H9 (cell line): ENCODE measurements at regions not wholly inside any gene's neighbourhood (a gene's known extent, or its start where the extent isn't known, plus 50 kb on each side); places are given as distances from the start of the nearest gene placed in this dataset.

ENCODE experiments used
- DNase-seq: peaks from one replicate; pipeline ENCODE4 v3.0.0-alpha.2; 2017
- H2AFZ ChIP-seq: one replicate; pipeline ENCODE4 v1.6.1; 2013; ENCODE audit warnings: mild to moderate bottlenecking, low read length, control low read depth, moderate library complexity
- H2AK5ac ChIP-seq: 2 replicates; pipeline ENCODE4 v1.6.1; 2013; ENCODE audit warnings: low read length, control low read depth, mixed read lengths; ENCODE audit not compliant: insufficient read length
- H2BK120ac ChIP-seq: one replicate; pipeline ENCODE4 v1.6.1; 2013; ENCODE audit warnings: low read depth, mild to moderate bottlenecking, low read length, control low read depth, inconsistent platforms; ENCODE audit not compliant: poor library complexity, severe bottlenecking
- H2BK12ac ChIP-seq: 2 replicates; pipeline ENCODE4 v1.6.1; 2013; ENCODE audit warnings: low read length, control low read depth, mixed read lengths, low read depth; ENCODE audit not compliant: insufficient read length
- H2BK15ac ChIP-seq: 2 replicates; pipeline ENCODE4 v1.6.1; 2013; ENCODE audit warnings: low read depth, low read length, control low read depth
- H2BK20ac ChIP-seq: one replicate; pipeline ENCODE4 v1.6.1; 2013; ENCODE audit warnings: low read depth, mild to moderate bottlenecking, low read length, control low read depth, inconsistent platforms; ENCODE audit not compliant: poor library complexity, severe bottlenecking
- H2BK5ac ChIP-seq: 2 replicates; pipeline ENCODE4 v1.6.1; 2013; ENCODE audit warnings: low read length, control low read depth, mixed read lengths; ENCODE audit not compliant: insufficient read length
- H3K14ac ChIP-seq: 2 replicates; pipeline ENCODE4 v1.6.1; 2013; ENCODE audit warnings: low read length, control low read depth; ENCODE audit not compliant: insufficient read depth
- H3K18ac ChIP-seq: 2 replicates; pipeline ENCODE4 v1.6.1; 2013; ENCODE audit warnings: low read depth, mild to moderate bottlenecking, mixed read lengths, low read length, control low read depth; ENCODE audit not compliant: insufficient read length
- H3K23ac ChIP-seq: 2 replicates; pipeline ENCODE4 v1.6.1; 2013; ENCODE audit warnings: low read length, control low read depth, mixed read lengths, low read depth; ENCODE audit not compliant: insufficient read length
- H3K23me2 ChIP-seq: 2 replicates; pipeline ENCODE4 v1.6.1; 2013; ENCODE audit warnings: low read depth, mild to moderate bottlenecking, mixed read lengths, low read length, control low read depth; ENCODE audit not compliant: insufficient read length, poor library complexity, severe bottlenecking
- H3K27ac ChIP-seq: 2 replicates; pipeline ENCODE4 v1.5.1; 2013; ENCODE audit warnings: low read length, control low read depth, mixed read lengths, low read depth; ENCODE audit not compliant: insufficient read length
- H3K27me3 ChIP-seq: 2 replicates; pipeline ENCODE4 v1.6.1; 2013; ENCODE audit warnings: low read length, control low read depth, inconsistent platforms; ENCODE audit not compliant: insufficient read depth
- H3K4ac ChIP-seq: 2 replicates; pipeline ENCODE4 v1.6.1; 2013; ENCODE audit warnings: low read depth, mild to moderate bottlenecking, control low read depth, inconsistent platforms, low read length, moderate library complexity
- H3K4me1 ChIP-seq: 2 replicates; pipeline ENCODE4 v1.6.1; 2013; ENCODE audit warnings: low read length, control low read depth, inconsistent platforms; ENCODE audit not compliant: insufficient read depth
- H3K4me2 ChIP-seq: 2 replicates; pipeline ENCODE4 v1.6.1; 2013; ENCODE audit warnings: low read length, control low read depth, mixed read lengths; ENCODE audit not compliant: insufficient read length, insufficient read depth
- H3K56ac ChIP-seq: 2 replicates; pipeline ENCODE4 v1.6.1; 2013; ENCODE audit warnings: low read depth, mild to moderate bottlenecking, mixed read lengths, low read length, control low read depth; ENCODE audit not compliant: insufficient read length
- H3K79me1 ChIP-seq: 2 replicates; pipeline ENCODE4 v1.6.1; 2013; ENCODE audit warnings: low read depth, mild to moderate bottlenecking, moderate library complexity, low read length, control low read depth, inconsistent platforms; ENCODE audit not compliant: insufficient read depth, poor library complexity, severe bottlenecking
- H3K79me2 ChIP-seq: 2 replicates; pipeline ENCODE4 v1.6.1; 2013; ENCODE audit warnings: low read length, control low read depth, inconsistent platforms; ENCODE audit not compliant: insufficient read depth
- H3K9ac ChIP-seq: 2 replicates; pipeline ENCODE4 v1.6.1; 2013; ENCODE audit warnings: low read length, control low read depth, mixed read lengths; ENCODE audit not compliant: insufficient read length; ENCODE audit errors: extremely low read depth
- H3K9me3 ChIP-seq: one replicate; pipeline ENCODE4 v1.6.1; 2013; ENCODE audit warnings: low read depth, low read length, inconsistent platforms; ENCODE audit not compliant: control insufficient read depth
- H3T11ph ChIP-seq: one replicate; pipeline ENCODE4 v1.6.1; 2013; ENCODE audit warnings: mild to moderate bottlenecking, low read length, control low read depth, inconsistent platforms
- H4K20me1 ChIP-seq: one replicate; pipeline ENCODE4 v1.6.1; 2013; ENCODE audit not compliant: control insufficient read depth, insufficient read length, insufficient read depth
- H4K5ac ChIP-seq: 2 replicates; pipeline ENCODE4 v1.6.1; 2013; ENCODE audit warnings: low read depth, mild to moderate bottlenecking, mixed read lengths, low read length, control low read depth; ENCODE audit not compliant: insufficient read length
- H4K8ac ChIP-seq: replicated peaks from 2 replicates; pipeline ENCODE4 v1.6.1; 2013; ENCODE audit warnings: low read length, control low read depth, mixed read lengths, low read depth; ENCODE audit not compliant: insufficient read length
- H4K91ac ChIP-seq: 2 replicates; pipeline ENCODE4 v1.6.1; 2013; ENCODE audit warnings: low read depth, mild to moderate bottlenecking, moderate library complexity, mixed read lengths, low read length, control low read depth; ENCODE audit not compliant: insufficient read length
- H3K27ac Mint-ChIP-seq, 3 experiments: 2 replicates in 2 of 3; 3 replicates in 1 of 3; pipeline ENCODE4 v1.8.0; 2020 to 2021; ENCODE audit warnings: mixed read lengths in 3 of 3, mild to moderate bottlenecking in 1 of 3, moderate library complexity in 1 of 3
- H3K27me3 Mint-ChIP-seq: 2 replicates; pipeline ENCODE4 v1.8.0; 2021; ENCODE audit warnings: low read depth, mild to moderate bottlenecking, moderate library complexity, mixed read lengths
- H3K36me3 Mint-ChIP-seq, 3 experiments: 2 replicates in 2 of 3; 3 replicates in 1 of 3; pipeline ENCODE4 v1.8.0; 2020 to 2021; ENCODE audit warnings: low read depth in 3 of 3, mixed read lengths in 3 of 3; ENCODE audit not compliant: insufficient read depth in 1 of 3
- H3K4me1 Mint-ChIP-seq, 2 experiments: 2 replicates each; pipeline ENCODE4 v1.8.0; 2020; ENCODE audit warnings: mixed read lengths in 2 of 2
- H3K4me3 Mint-ChIP-seq, 2 experiments: 2 replicates in 1 of 2; 3 replicates in 1 of 2; pipeline ENCODE4 v1.8.0; 2020 to 2021; ENCODE audit warnings: mild to moderate bottlenecking in 2 of 2, mixed read lengths in 2 of 2, moderate library complexity in 1 of 2
- H3K9me3 Mint-ChIP-seq, 2 experiments: 2 replicates in 1 of 2; 3 replicates in 1 of 2; pipeline ENCODE4 v1.8.0; 2020; ENCODE audit warnings: mild to moderate bottlenecking in 2 of 2, mixed read lengths in 2 of 2, moderate library complexity in 1 of 2
- WGBS: extraction: QIAGEN DNeasy Blood & Tissue Kit; methylation state at CpG from one replicate; pipeline ENCODE4 v1.1.7; 2013; ENCODE audit warnings: missing lambda C conversion rate, low lambda C conversion rate, mixed read lengths; ENCODE audit not compliant: insufficient read length; ENCODE audit errors: extremely low coverage; 5-methylcytosine and 5-hydroxymethylcytosine counted together
- TF ChIP-seq, protein P1 (sequence below): fragments of 200-600 bp; sonication (generic); conservative IDR thresholded peaks from 3 replicates; pipeline ENCODE4 v1.8.0; 2021; ENCODE audit warnings: antibody characterized with exemption, mild to moderate bottlenecking

DNA sequence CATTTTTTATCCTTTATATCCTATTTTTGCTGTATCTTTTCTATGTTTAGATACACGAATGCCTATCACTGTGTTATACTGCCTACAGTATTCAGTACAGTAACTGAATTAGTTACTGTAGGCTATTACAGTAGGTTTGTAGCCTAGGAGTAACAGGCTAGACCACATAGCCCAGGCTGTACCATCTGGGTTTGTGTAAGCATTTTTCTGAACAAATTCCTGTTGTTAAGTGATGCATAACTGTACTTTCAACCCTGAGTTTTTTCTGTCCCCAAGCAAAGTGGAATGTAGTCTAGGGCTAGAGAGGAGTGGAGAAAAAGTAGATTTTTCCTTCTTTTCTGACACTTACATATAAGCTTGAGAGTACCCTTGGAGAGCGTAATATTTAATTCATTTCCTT lies 282.1 kb downstream of the HS3ST3B1 start:
- WGBS: no CpG with 5 or more reads among the region's 2 CpGs
- H3K27me3 ChIP-seq: no peaks in the 10 kb centered on the region
- H3K4me1 Mint-ChIP-seq: peaks cover 20% of the 10 kb centered on the region in 2 experiments
- peaks cover 4% of the 10 kb centered on the region; the same call in 1 of the 2 replicates for H3K4me1 ChIP-seq
- H3K9me3 Mint-ChIP-seq: no peaks in the 10 kb centered on the region
- H3K9me3 ChIP-seq: no peaks in the 10 kb centered on the region
- H3K79me2 ChIP-seq: no peaks in the 10 kb centered on the region
- no peaks in the 10 kb centered on the region for H3K27me3 Mint-ChIP-seq
- H3K27ac ChIP-seq: no peak overlapping the region
- H3K23me2 ChIP-seq: no peaks in the 10 kb centered on the region
- no peaks in the 10 kb centered on the region for H3K79me1 ChIP-seq
- H4K8ac ChIP-seq: no peak overlapping the region
- no peak overlapping the region for H3K9ac ChIP-seq
- no peak overlapping the region for H2BK12ac ChIP-seq
- H3K23ac ChIP-seq: no peak overlapping the region
- H2AFZ ChIP-seq: no peak overlapping the region
- no peak overlapping the region for H2BK20ac ChIP-seq
- H2BK120ac ChIP-seq: no peak overlapping the region
- DNase-seq: no peak
- H2BK5ac ChIP-seq: no peak overlapping the region
- H3K36me3 Mint-ChIP-seq: no peaks in the 10 kb centered on the region; a peak in 1 of 7 replicates
- H2BK15ac ChIP-seq: no peak overlapping the region
- H3T11ph ChIP-seq: no peak overlapping the region
- no peak overlapping the region for H3K18ac ChIP-seq
- H3K4me3 Mint-ChIP-seq: no peak overlapping the region
- no peaks in the 10 kb centered on the region for H4K20me1 ChIP-seq
- no peak overlapping the region for H4K5ac ChIP-seq
- H3K56ac ChIP-seq: no peak overlapping the region
- no peak overlapping the region for H3K4ac ChIP-seq
- no peak overlapping the region for H3K4me2 ChIP-seq
- no peak overlapping the region for H3K14ac ChIP-seq
- no peak overlapping the region for H2AK5ac ChIP-seq
- H3K27ac Mint-ChIP-seq: no peak overlapping the region
- TF ChIP-seq, protein P1, sequence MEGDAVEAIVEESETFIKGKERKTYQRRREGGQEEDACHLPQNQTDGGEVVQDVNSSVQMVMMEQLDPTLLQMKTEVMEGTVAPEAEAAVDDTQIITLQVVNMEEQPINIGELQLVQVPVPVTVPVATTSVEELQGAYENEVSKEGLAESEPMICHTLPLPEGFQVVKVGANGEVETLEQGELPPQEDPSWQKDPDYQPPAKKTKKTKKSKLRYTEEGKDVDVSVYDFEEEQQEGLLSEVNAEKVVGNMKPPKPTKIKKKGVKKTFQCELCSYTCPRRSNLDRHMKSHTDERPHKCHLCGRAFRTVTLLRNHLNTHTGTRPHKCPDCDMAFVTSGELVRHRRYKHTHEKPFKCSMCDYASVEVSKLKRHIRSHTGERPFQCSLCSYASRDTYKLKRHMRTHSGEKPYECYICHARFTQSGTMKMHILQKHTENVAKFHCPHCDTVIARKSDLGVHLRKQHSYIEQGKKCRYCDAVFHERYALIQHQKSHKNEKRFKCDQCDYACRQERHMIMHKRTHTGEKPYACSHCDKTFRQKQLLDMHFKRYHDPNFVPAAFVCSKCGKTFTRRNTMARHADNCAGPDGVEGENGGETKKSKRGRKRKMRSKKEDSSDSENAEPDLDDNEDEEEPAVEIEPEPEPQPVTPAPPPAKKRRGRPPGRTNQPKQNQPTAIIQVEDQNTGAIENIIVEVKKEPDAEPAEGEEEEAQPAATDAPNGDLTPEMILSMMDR: no peak
- H4K91ac ChIP-seq: no peak overlapping the region
